GM13977 (cell line): ENCODE measurements at regions not wholly inside any gene's neighbourhood (a gene's known extent, or its start where the extent isn't known, plus 50 kb on each side); places are given as distances from the start of the nearest gene placed in this dataset.
"Not testable (repeated sequence)": the region's sequence is repeated elsewhere in the genome, so short reads cannot be mapped to it uniquely, and the experiment has no call there.

Experiments used
- DNase-seq: peaks from one replicate; pipeline ENCODE4 v3.0.0; 2012; ENCODE audit warnings: low spot score
- CTCF ChIP-seq: IDR thresholded peaks from 2 replicates; pipeline ENCODE4 v1.5.1; 2012; ENCODE audit warnings: mild to moderate bottlenecking, control low read depth; ENCODE audit not compliant: insufficient read depth; ENCODE audit errors: extremely low read depth, missing control alignments
- in situ Hi-C: fragments of 300-500 bp; cut with MboI; formaldehyde crosslinking; loops from one replicate; pipeline ENCODE4 v1.12.0; 2022; ENCODE audit warnings: low sequenced_read_pairs, low pct_unique_long_range_greater_than_20kb, mixed read lengths, inconsistent platforms; ENCODE audit not compliant: unreplicated experiment

GRCh38 chrX:130529531-130529930 lies 127.7 kb downstream of the RBMX2 start:
- no peak for DNase-seq
- no peak for TF ChIP-seq CTCF
- in situ Hi-C loops: no loop called here

GRCh38 chrX:130531066-130531465 lies 129.3 kb downstream of the RBMX2 start:
- DNase-seq: no peak
- in situ Hi-C loops: no loop called here

GRCh38 chrX:130539721-130540321 lies 138.0 kb downstream of the RBMX2 start:
- DNase-seq: peak; percentile 45
- in situ Hi-C loops: no loop called here
- peak; percentile 81 for TF ChIP-seq CTCF

More at GRCh38 chrX:130531066-130531465, 129.3 kb downstream of the RBMX2 start:
- TF ChIP-seq CTCF: no peak

- in situ Hi-C loops: no loop called here
- TF ChIP-seq CTCF: no peak
- no peak for DNase-seq
Observed at GRCh38 chrX:130543603-130544325, 142.0 kb downstream of the RBMX2 start.

- no peak for DNase-seq
- in situ Hi-C loops: no loop called here
- TF ChIP-seq CTCF: no peak
Observed at GRCh38 chrX:130545796-130546195, 144.0 kb downstream of the RBMX2 start.

- DNase-seq, in situ Hi-C loops: not testable (repeated sequence)
Observed at GRCh38 chrX:130549382-130549781, 147.6 kb downstream of the RBMX2 start.

GRCh38 chrX:130550351-130550750 lies 148.6 kb downstream of the RBMX2 start:
- no peak for DNase-seq
- in situ Hi-C loops: no loop called here
- no peak for TF ChIP-seq CTCF
